ENCODE measurements at regions not wholly inside any gene's neighbourhood (a gene's known extent, or its start where the extent isn't known, plus 50 kb on each side); places are given as distances from the start of the nearest gene placed in this dataset.

DNA sequence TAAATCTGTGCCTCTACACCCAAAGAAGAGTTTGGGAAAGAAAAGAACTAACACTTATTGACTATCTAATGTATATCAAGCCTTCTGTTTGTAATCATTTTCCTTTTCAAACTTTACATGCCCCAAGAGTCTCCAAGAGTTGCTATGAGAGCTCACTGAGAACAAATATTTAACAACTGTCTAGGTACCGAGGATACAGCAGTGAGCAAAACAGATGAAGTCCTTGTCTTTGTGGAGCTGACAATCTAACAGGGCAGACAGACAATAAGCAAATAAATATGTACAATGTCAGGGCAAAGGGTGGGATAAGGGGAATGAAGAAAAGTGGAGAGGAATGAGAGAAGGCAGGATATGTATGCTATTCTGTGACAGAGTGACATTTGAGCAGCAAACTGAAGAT, 64.8 kb upstream of the KSR1 start:
- DNase-seq (ENCODE audit: low spot score): no peak

GRCh38 chr17:27396045-27396444, 60.2 kb upstream of the KSR1 start:
- no peak for DNase-seq (ENCODE audit: low spot score)

DNA sequence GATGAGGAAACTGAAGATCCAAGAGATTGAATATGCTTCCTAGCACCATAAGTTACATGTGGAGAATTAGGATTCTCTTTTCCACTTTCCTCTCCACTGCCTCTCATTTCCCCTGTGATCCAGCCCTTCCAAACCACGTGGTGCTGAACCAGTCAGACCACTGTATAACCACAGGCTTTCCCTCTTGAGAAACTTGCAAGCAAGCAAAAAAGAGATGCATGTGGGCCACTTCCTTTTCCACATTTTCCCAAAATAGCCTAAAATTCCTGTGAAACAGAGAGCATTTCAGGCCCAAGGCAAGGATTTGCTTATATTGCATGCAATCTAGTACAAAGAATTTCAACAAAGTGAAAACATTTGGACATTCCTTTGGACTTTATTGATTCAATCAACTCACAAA, 59.3 kb upstream of the KSR1 start:
- DNase-seq (ENCODE audit: low spot score): no peak

DNA sequence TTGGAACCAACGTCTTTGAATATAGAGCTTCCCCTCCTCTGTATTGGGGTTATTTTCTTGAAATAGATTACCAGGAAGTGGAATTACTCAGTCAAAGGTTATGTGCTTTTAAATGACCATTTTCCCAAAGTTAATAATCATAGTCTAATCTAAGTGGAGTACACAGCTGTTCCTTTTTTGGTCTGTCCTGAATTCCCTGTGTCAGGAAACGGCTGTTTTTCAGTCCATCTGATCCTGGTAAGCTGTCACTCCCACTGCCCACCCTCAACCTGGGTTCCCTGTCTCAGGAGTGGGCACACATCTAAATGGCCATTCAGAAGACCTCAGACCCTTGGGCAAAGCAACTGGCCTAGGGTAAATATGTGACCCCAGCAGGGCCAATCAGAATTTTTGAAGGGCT, 57.6 kb upstream of the KSR1 start:
- DNase-seq (ENCODE audit: low spot score): no peak

DNA sequence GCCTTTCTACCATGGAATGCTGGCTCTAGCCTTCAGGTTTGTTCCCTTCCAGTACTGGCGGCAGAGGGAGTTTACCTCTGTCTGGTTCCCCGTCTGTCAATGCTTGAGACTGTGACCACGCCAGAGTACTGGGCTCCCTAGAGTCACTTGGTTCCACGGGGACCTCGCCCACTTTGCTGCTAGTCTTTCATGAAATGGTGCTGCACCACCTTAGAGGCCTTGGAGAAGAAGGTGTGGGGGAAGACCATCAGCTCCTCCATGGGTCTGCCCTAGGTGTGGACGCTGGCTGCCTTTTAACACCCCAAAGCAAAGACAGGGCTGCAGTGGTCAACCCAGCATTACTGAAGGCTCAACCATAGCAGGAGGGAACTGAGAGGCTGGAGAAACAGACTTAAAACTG, 55.3 kb upstream of the KSR1 start:
- no peak for DNase-seq (ENCODE audit: low spot score)

GRCh38 chr17:27402943-27403342, 53.3 kb upstream of the KSR1 start:
- DNase-seq (ENCODE audit: low spot score): no peak

DNA sequence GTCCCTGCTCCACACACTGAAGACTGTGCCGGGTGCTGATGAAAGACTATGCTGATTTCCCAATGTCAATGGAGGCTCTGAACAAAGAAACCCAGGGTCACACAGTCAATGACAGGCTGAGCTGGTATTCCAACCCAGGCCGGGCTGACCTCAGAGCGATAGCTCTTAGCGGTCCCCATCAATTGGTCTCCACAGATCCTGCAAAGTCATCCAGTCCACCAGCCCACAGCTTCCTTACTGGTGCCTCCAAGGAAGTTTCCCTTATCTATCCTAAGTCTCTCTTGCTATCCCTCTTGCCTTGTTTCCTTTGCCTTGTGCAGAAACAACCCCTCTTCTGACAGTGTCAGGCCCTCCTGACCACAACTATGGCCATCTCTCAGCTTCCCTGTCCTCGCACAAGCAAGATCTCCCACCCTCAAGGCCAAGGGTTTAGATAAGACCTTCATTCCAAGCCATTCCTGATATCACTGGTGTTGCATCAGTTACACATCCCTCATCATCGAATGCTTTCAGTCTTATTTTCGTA, 52.7 kb upstream of the KSR1 start:
- DNase-seq (ENCODE audit: low spot score): no peak

- no peak for DNase-seq (ENCODE audit: low spot score)
Observed at GRCh38 chr17:27404676-27405075, 51.6 kb upstream of the KSR1 start.

All from A172 (cell line).